HG02970 (cell line): ENCODE measurements at regions not wholly inside any gene's neighbourhood (a gene's known extent, or its start where the extent isn't known, plus 50 kb on each side); places are given as distances from the start of the nearest gene placed in this dataset.

Experiments used
- ATAC-seq: cut with Tn5 transposase; IDR thresholded peaks from one replicate; pipeline ENCODE4 v1.9.1; 2021; ENCODE audit warnings: mild to moderate bottlenecking, moderate library complexity, moderate number of reproducible peaks; ENCODE audit not compliant: unreplicated experiment, low FRiP score

GRCh38 chr6:63521475-63522210 lies 50.6 kb upstream of the LOC128125822 start:
- ATAC-seq, result no peak
